ENCODE measurements at regions not wholly inside any gene's neighbourhood (a gene's known extent, or its start where the extent isn't known, plus 50 kb on each side); places are given as distances from the start of the nearest gene placed in this dataset.

- H3K27ac ChIP-seq: no peak overlapping the region
- TF ChIP-seq ZFX (IDR thresholded peaks at IDR 0.05): no peak
- no peak for TF ChIP-seq CTCF (conservative IDR thresholded peaks at IDR 0.05)
Measured at GRCh38 chr3:153000325-153000724, 161.7 kb upstream of the RAP2B start.

- no peak overlapping the region for H3K27ac ChIP-seq
- TF ChIP-seq CTCF (conservative IDR thresholded peaks at IDR 0.05): no peak
- no peak for TF ChIP-seq ZFX (IDR thresholded peaks at IDR 0.05)
Measured at GRCh38 chr3:153001210-153002078, 160.6 kb upstream of the RAP2B start.

- no peak overlapping the region for H3K27ac ChIP-seq
- no peak for TF ChIP-seq CTCF (conservative IDR thresholded peaks at IDR 0.05)
- no peak for TF ChIP-seq ZFX (IDR thresholded peaks at IDR 0.05)
Measured at GRCh38 chr3:153003441-153003840, 158.6 kb upstream of the RAP2B start.

GRCh38 chr3:153003862-153004261 is 158.2 kb upstream of the RAP2B start:
- H3K27ac ChIP-seq: no peak overlapping the region
- TF ChIP-seq CTCF (conservative IDR thresholded peaks at IDR 0.05): no peak
- no peak for TF ChIP-seq ZFX (IDR thresholded peaks at IDR 0.05)

GRCh38 chr3:153008226-153008625 is 153.8 kb upstream of the RAP2B start:
- TF ChIP-seq CTCF (conservative IDR thresholded peaks at IDR 0.05) (no peak), ZFX (IDR thresholded peaks at IDR 0.05) (no peak)
- no peak overlapping the region for H3K27ac ChIP-seq

GRCh38 chr3:153023896-153024295 is 138.1 kb upstream of the RAP2B start:
- no peak for TF ChIP-seq ZFX (IDR thresholded peaks at IDR 0.05)
- TF ChIP-seq CTCF (conservative IDR thresholded peaks at IDR 0.05): no peak
- no peak overlapping the region for H3K27ac ChIP-seq

GRCh38 chr3:153026026-153026425 is 136.0 kb upstream of the RAP2B start:
- TF ChIP-seq ZFX (IDR thresholded peaks at IDR 0.05) (no peak), CTCF (conservative IDR thresholded peaks at IDR 0.05) (peak; percentile 89)
- no peak overlapping the region for H3K27ac ChIP-seq

Measured in C4-2B (cell line).